Gastroesophageal sphincter (tissue), 3 donors: ENCODE measurements at regions not wholly inside any gene's neighbourhood (a gene's known extent, or its start where the extent isn't known, plus 50 kb on each side); places are given as distances from the start of the nearest gene placed in this dataset.

Source experiments
- CTCF ChIP-seq, 4 experiments: fragments of 200-600 bp in 2 of 4; fragments of 450-650 bp in 2 of 4; sonication (generic) in 1 of 4; IDR thresholded peaks; one replicate each; pipeline ENCODE4 v1.5.1; 2017 to 2019; ENCODE audit warnings: antibody characterized with exemption in 4 of 4, mild to moderate bottlenecking in 2 of 4, moderate library complexity in 2 of 4
- EP300 ChIP-seq: sonication (generic); formaldehyde crosslinking; IDR thresholded peaks from one replicate; pipeline ENCODE4 v1.6.1; 2017; ENCODE audit warnings: antibody characterized with exemption, mild to moderate bottlenecking
- POLR2A ChIP-seq, 2 donors: fragments of 450-650 bp; IDR thresholded peaks; one replicate each; pipeline ENCODE4 v1.6.1; 2017; ENCODE audit warnings: antibody characterized with exemption in 2 of 2, mild to moderate bottlenecking in 2 of 2, moderate library complexity in 1 of 2
- POLR2AphosphoS5 ChIP-seq: sonication (generic); formaldehyde crosslinking; IDR thresholded peaks from one replicate; pipeline ENCODE4 v1.6.1; 2017; ENCODE audit warnings: antibody characterized with exemption

GRCh38 chr20:48298851-48299484, 513.7 kb upstream of the SULF2 start:
- no peak for TF ChIP-seq POLR2A (IDR thresholded peaks at IDR 0.05)
- no peak for TF ChIP-seq CTCF (IDR thresholded peaks at IDR 0.05)
- no peak for TF ChIP-seq EP300
- TF ChIP-seq POLR2AphosphoS5: peak; percentile 60
